ENCODE measurements at regions not wholly inside any gene's neighbourhood (a gene's known extent, or its start where the extent isn't known, plus 50 kb on each side); places are given as distances from the start of the nearest gene placed in this dataset.

DNA sequence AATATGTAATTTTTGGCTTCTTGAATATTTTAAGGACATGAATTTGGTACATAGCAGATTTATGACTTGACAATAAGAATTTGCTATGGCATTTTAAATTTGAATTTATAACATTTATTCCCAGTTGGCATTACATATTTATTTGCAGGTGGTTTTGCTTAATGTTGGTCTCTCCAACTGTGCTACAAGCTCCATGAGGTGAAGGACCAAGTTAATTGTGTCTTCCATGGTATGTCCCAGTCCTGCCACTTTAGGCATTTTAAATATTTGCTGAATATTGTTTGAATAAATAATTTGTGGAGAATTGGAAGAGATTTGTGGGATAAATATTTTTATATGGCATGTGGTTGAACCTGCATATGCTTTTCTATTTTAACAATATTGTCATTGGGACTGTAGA, 253.4 kb upstream of the RIOK2 start:
- Mint-ChIP-seq H3K36me3 (ENCODE audit: low read depth) (no peaks in the 10 kb centered on the region), H3K4me1 (ENCODE audit: low read depth) (no peaks in the 10 kb centered on the region), H3K27ac (no peak overlapping the region), H3K27me3 (peaks cover 5% of the 10 kb centered on the region), H3K4me3 (no peak overlapping the region), H3K9me3 (no peaks in the 10 kb centered on the region)
- TF ChIP-seq, protein P1, sequence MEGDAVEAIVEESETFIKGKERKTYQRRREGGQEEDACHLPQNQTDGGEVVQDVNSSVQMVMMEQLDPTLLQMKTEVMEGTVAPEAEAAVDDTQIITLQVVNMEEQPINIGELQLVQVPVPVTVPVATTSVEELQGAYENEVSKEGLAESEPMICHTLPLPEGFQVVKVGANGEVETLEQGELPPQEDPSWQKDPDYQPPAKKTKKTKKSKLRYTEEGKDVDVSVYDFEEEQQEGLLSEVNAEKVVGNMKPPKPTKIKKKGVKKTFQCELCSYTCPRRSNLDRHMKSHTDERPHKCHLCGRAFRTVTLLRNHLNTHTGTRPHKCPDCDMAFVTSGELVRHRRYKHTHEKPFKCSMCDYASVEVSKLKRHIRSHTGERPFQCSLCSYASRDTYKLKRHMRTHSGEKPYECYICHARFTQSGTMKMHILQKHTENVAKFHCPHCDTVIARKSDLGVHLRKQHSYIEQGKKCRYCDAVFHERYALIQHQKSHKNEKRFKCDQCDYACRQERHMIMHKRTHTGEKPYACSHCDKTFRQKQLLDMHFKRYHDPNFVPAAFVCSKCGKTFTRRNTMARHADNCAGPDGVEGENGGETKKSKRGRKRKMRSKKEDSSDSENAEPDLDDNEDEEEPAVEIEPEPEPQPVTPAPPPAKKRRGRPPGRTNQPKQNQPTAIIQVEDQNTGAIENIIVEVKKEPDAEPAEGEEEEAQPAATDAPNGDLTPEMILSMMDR (IDR thresholded peaks at IDR 0.05), result no peak
- no peaks in the 10 kb centered on the region for H3K27me3 ChIP-seq (ENCODE audit: control insufficient read depth in 1 of 2, insufficient read depth in 2 of 2, low read length in 2 of 2)
- H3K4me1 ChIP-seq (ENCODE audit: insufficient read depth, low read length), result no peaks in the 10 kb centered on the region
- intact Hi-C loops (cut with DNase I, micrococcal nuclease), result no loop called here
- DNase-seq, result no peak
- ATAC-seq (ENCODE audit: poor library complexity), result no peak
- ChIA-PET POLR2A (no interaction called here), CTCF (no interaction called here)
- H3K4me3 ChIP-seq (ENCODE audit: low read length), result no peak overlapping the region
- no peaks in the 10 kb centered on the region for H3K9me3 ChIP-seq (ENCODE audit: control insufficient read depth in 1 of 2, insufficient read depth in 1 of 2, low read length in 2 of 2)
- no peak overlapping the region for H3K27ac ChIP-seq (ENCODE audit: low read depth in 1 of 2, low read length in 2 of 2)
- no peaks in the 10 kb centered on the region for H3K36me3 ChIP-seq (ENCODE audit: insufficient read depth, low read length)

- intact Hi-C loops (cut with DNase I, micrococcal nuclease), result no loop called here
These were observed 260.7 kb upstream of the RIOK2 start for GRCh38 chr5:97443740-97444139.

GRCh38 chr5:97449172-97449571, 266.1 kb upstream of the RIOK2 start:
- DNase-seq, result no peak
- Mint-ChIP-seq H3K4me3 (no peak overlapping the region), H3K27me3 (no peaks in the 10 kb centered on the region), H3K9me3 (peaks cover 11% of the 10 kb centered on the region), H3K4me1 (ENCODE audit: low read depth) (no peaks in the 10 kb centered on the region), H3K36me3 (ENCODE audit: low read depth) (no peaks in the 10 kb centered on the region), H3K27ac (no peak overlapping the region)
- intact Hi-C loops (cut with DNase I, micrococcal nuclease), result no loop called here
- Histone ChIP-seq H3K36me3 (ENCODE audit: insufficient read depth, low read length) (no peaks in the 10 kb centered on the region), H3K4me1 (ENCODE audit: insufficient read depth, low read length) (no peaks in the 10 kb centered on the region), H3K27me3 (ENCODE audit: control insufficient read depth in 1 of 2, insufficient read depth in 2 of 2, low read length in 2 of 2) (no peaks in the 10 kb centered on the region), H3K27ac (ENCODE audit: low read depth in 1 of 2, low read length in 2 of 2) (no peak overlapping the region), H3K9me3 (ENCODE audit: control insufficient read depth in 1 of 2, insufficient read depth in 1 of 2, low read length in 2 of 2) (no peaks in the 10 kb centered on the region), H3K4me3 (ENCODE audit: low read length) (no peak overlapping the region)
- TF ChIP-seq, protein P1 (IDR thresholded peaks at IDR 0.05), result no peak
- CTCF ChIA-PET, result no interaction called here
- POLR2A ChIA-PET, result no interaction called here
- ATAC-seq (ENCODE audit: poor library complexity), result no peak

More at GRCh38 chr5:97443740-97444139, 260.7 kb upstream of the RIOK2 start:
- no peaks in the 10 kb centered on the region for H3K36me3 Mint-ChIP-seq (ENCODE audit: low read depth)
- Histone ChIP-seq H3K27ac (ENCODE audit: low read depth in 1 of 2, low read length in 2 of 2) (no peak overlapping the region), H3K4me1 (ENCODE audit: insufficient read depth, low read length) (no peaks in the 10 kb centered on the region), H3K27me3 (ENCODE audit: control insufficient read depth in 1 of 2, insufficient read depth in 2 of 2, low read length in 2 of 2) (peaks cover 0 to 4% of the 10 kb centered on the region in 2 experiments), H3K4me3 (ENCODE audit: low read length) (no peak overlapping the region), H3K9me3 (ENCODE audit: control insufficient read depth in 1 of 2, insufficient read depth in 1 of 2, low read length in 2 of 2) (peaks cover 0 to 4% of the 10 kb centered on the region in 2 experiments), H3K36me3 (ENCODE audit: insufficient read depth, low read length) (no peaks in the 10 kb centered on the region)
- POLR2A ChIA-PET, result no interaction called here
- TF ChIP-seq, protein P1 (IDR thresholded peaks at IDR 0.05), result no peak
- CTCF ChIA-PET, result no interaction called here
- no peak overlapping the region for H3K4me3 Mint-ChIP-seq
- no peak for ATAC-seq (ENCODE audit: poor library complexity)
- H3K27me3 Mint-ChIP-seq, result no peaks in the 10 kb centered on the region
- H3K27ac Mint-ChIP-seq, result no peak overlapping the region
- DNase-seq, result no peak
- peaks cover 14% of the 10 kb centered on the region for H3K9me3 Mint-ChIP-seq
- H3K4me1 Mint-ChIP-seq (ENCODE audit: low read depth), result no peaks in the 10 kb centered on the region
